ENCODE measurements at regions not wholly inside any gene's neighbourhood (a gene's known extent, or its start where the extent isn't known, plus 50 kb on each side); places are given as distances from the start of the nearest gene placed in this dataset.

DNA sequence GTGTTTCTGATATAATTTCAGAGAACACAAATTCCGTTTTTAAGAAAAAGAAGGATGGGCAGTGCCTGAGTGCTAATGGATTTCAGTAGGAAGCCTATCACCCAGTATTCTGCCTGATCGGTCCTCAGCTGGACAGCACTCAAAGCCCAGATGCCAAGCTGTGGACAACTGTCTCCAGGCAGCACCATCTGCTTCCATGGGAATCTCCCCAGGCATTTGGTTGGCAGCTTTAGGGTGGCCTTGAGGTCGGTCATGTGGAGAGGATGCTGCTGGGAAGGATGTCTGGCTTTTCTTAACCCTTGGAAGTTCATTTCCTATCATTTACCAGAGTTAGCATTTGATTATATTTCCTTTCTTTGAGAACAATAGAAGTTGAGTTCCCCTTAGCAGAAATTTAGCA lies 311.7 kb downstream of the TBC1D4 start:
- TF ChIP-seq, protein P1, sequence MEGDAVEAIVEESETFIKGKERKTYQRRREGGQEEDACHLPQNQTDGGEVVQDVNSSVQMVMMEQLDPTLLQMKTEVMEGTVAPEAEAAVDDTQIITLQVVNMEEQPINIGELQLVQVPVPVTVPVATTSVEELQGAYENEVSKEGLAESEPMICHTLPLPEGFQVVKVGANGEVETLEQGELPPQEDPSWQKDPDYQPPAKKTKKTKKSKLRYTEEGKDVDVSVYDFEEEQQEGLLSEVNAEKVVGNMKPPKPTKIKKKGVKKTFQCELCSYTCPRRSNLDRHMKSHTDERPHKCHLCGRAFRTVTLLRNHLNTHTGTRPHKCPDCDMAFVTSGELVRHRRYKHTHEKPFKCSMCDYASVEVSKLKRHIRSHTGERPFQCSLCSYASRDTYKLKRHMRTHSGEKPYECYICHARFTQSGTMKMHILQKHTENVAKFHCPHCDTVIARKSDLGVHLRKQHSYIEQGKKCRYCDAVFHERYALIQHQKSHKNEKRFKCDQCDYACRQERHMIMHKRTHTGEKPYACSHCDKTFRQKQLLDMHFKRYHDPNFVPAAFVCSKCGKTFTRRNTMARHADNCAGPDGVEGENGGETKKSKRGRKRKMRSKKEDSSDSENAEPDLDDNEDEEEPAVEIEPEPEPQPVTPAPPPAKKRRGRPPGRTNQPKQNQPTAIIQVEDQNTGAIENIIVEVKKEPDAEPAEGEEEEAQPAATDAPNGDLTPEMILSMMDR (IDR thresholded peaks at IDR 0.05; ENCODE audit: control insufficient read depth, insufficient read depth, low read depth, low read length, missing control alignments): no peak
- H3K4me3 ChIP-seq (ENCODE audit: control insufficient read depth, low read depth, low read length): no peak overlapping the region
- DNase-seq (ENCODE audit: low read depth): no peak

DNA sequence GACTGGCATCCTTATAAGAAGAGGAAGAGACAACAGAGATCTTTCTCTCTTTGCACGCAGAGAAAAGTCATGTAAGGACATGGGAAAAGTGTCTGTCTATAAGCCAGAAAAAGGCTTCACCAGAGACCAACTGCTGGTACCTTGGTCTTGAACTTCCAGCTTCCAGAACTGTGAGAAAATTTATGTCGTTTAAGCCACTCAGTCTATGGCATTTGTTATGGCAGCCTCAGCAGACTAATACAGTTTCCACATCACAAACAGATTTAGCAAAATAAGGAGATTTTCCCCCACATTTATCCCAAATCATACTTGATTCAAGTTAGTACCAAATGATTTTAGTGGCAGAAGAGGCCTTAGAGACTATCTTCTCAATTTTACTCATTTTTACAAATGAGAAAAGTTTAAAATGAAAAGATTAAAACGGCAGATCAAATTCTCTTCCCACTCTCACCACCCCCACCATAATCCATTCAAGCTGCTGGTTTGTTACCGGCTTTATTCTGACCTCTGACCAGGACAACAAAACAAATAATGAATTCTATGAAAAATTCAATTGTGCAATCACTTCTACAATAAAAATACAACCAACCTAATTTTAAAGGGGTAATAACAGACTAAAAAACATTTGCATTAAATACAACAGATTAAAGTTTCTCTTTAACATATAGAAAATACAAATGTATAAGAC lies 316.3 kb downstream of the TBC1D4 start:
- TF ChIP-seq, protein P1 (IDR thresholded peaks at IDR 0.05; ENCODE audit: control insufficient read depth, insufficient read depth, low read depth, low read length, missing control alignments): no peak
- H3K4me3 ChIP-seq (ENCODE audit: control insufficient read depth, low read depth, low read length): no peak overlapping the region
- DNase-seq (ENCODE audit: low read depth): no peak

DNA sequence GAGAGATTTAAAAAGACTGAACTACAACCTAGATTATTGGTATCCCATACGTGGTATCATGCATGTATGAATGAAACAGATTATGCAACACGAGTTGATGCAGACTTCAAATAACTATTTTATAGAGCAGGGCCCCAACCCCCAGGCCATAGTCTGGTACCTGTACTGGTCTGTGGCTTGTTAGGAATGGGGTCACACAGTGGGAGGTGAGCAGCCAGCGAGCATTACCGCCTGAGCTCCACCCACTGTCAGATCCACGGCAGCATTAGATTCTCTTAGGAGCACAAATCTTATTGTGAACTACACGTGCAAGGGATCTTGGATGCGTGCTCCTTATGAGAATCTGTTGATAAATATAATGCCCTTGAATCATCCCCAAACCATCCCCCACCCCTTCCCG lies 320.2 kb downstream of the TBC1D4 start:
- TF ChIP-seq, protein P1 (IDR thresholded peaks at IDR 0.05; ENCODE audit: control insufficient read depth, insufficient read depth, low read depth, low read length, missing control alignments): no peak
- no peak for DNase-seq (ENCODE audit: low read depth)
- no peak overlapping the region for H3K4me3 ChIP-seq (ENCODE audit: control insufficient read depth, low read depth, low read length)

DNA sequence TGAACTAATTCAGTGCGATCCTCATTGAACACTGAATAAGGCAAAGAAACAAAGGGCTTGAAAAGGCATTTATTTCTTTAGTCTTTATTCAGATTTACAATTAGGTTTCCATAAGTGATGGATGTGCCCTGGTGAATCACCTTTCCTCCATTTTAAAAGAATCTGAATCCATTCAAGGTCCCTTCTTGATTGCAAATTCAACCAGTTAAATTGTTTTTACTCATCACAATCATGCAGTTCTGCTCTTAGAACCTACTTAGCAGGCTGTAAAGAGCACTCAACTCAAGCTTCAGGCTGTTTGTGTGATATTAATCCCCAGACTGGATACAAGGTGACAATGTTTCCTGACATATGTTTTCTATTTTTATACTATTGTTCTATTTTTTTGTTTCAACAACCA lies 321.0 kb downstream of the TBC1D4 start:
- DNase-seq (ENCODE audit: low read depth): no peak
- TF ChIP-seq, protein P1 (IDR thresholded peaks at IDR 0.05; ENCODE audit: control insufficient read depth, insufficient read depth, low read depth, low read length, missing control alignments): no peak

DNA sequence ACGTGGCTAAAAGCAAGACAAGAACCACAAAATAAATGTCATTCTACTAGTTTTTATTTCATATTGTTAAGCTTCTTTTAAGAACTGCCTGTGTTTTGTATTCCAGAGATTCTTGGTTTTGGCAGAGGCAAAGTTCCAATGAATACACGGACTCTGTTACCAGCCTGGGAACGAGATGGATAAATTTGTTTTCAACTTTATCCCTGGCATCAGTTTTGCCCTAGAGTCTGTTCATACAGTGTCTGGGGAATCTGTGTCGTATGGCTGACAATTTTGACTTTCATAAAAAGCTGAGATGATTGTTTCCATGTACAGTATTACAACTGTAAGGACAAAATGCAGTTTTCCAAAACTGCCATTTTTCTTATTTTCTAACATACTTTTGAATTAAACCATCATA lies 327.6 kb downstream of the TBC1D4 start:
- TF ChIP-seq, protein P1 (IDR thresholded peaks at IDR 0.05; ENCODE audit: control insufficient read depth, insufficient read depth, low read depth, low read length, missing control alignments): no peak
- no peak overlapping the region for H3K4me3 ChIP-seq (ENCODE audit: control insufficient read depth, low read depth, low read length)
- DNase-seq (ENCODE audit: low read depth): no peak

More for the DNA sequence above, 321.0 kb downstream of the TBC1D4 start:
- H3K4me3 ChIP-seq (ENCODE audit: control insufficient read depth, low read depth, low read length): no peak overlapping the region

DNA sequence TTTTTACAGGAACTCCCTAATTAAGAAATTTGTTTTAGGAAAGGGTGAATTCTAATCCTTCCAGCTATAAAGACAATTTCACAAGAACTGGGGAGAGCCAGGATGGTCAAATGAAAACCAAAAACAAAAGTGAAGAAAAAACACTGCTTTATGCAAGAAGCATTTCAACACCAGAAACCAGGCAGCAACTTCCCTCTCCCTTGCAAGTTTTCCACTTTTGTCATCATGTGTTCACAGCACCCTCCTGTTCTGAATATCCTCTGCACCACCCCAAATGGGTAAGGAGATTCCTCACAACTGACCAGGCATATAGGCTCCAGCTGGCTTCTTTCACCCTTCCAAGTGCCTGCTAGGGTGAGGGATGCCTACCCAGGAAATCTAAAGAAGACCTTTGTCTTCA lies 328.1 kb downstream of the TBC1D4 start:
- TF ChIP-seq, protein P1 (IDR thresholded peaks at IDR 0.05; ENCODE audit: control insufficient read depth, insufficient read depth, low read depth, low read length, missing control alignments): no peak
- H3K4me3 ChIP-seq (ENCODE audit: control insufficient read depth, low read depth, low read length): no peak overlapping the region
- peak; percentile 71 for DNase-seq (ENCODE audit: low read depth)
